ENCODE measurements at regions not wholly inside any gene's neighbourhood (a gene's known extent, or its start where the extent isn't known, plus 50 kb on each side); places are given as distances from the start of the nearest gene placed in this dataset.

DNA sequence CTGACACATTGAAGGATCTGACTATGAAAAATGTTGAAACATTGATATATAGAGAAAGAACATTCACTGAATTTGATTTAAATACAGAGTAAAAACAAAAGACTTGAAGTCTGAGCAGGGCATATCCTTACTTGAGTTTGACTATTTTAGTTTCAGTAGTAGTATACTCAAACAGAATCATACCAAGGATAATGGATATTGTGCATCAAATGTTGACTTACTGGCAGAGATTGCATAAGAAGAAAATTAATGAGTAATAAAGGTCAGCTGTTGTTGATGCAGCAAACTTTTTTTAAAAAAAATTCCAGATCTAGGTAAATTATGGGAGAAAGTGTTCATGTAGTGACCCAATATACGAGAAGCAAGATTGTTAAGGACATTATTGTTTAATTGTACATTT is 94.5 kb upstream of the APOOL start:
- CTCF ChIA-PET: no interaction called here
- H3K27ac Mint-ChIP-seq: no peak overlapping the region
- Histone ChIP-seq H4K20me1 (ENCODE audit: control insufficient read depth, insufficient read depth, low read length, poor library complexity, severe bottlenecking) (no peaks in the 10 kb centered on the region), H2AFZ (ENCODE audit: insufficient read depth, low read depth, low read length, poor library complexity, severe bottlenecking) (no peak overlapping the region), H3K36me3 (replicated peaks in 1 of 2; ENCODE audit: control extremely low read depth in 1 of 2, control insufficient read depth in 1 of 2, extremely low read depth in 1 of 2, insufficient read depth in 2 of 2, low read length in 1 of 2) (no peaks in the 10 kb centered on the region), H3K9me3 (ENCODE audit: control extremely low read depth in 1 of 3, control insufficient read depth in 2 of 3, insufficient read depth in 1 of 3, low read length in 2 of 3) (no peaks in the 10 kb centered on the region), H3K79me2 (ENCODE audit: control insufficient read depth, insufficient read depth, low read length) (no peaks in the 10 kb centered on the region), H3K4me1 (ENCODE audit: control insufficient read depth in 2 of 2, insufficient read depth in 2 of 2, low read length in 2 of 2) (no peaks in the 10 kb centered on the region), H3K4me2 (replicated peaks; ENCODE audit: low read depth, low read length, poor library complexity, severe bottlenecking) (no peak overlapping the region), H3K27ac (ENCODE audit: low read length in 2 of 2) (no peak overlapping the region), H3K27me3 (replicated peaks in 1 of 4; ENCODE audit: control extremely low read depth in 1 of 4, control insufficient read depth in 3 of 4, insufficient read depth in 4 of 4, low read length in 3 of 4) (no peaks in the 10 kb centered on the region), H3K9ac (ENCODE audit: low read length) (no peak overlapping the region), H3K4me3 (ENCODE audit: control extremely low read depth in 1 of 5, extremely low read depth in 1 of 5, insufficient read depth in 1 of 5, low read depth in 2 of 5, low read length in 4 of 5) (no peak overlapping the region)
- DNase-seq (no peak), ATAC-seq (ENCODE audit: low read depth) (no peak)
- intact Hi-C loops (cut with micrococcal nuclease): no loop called here
- H3K27me3 Mint-ChIP-seq: no peaks in the 10 kb centered on the region
- H3K4me1 Mint-ChIP-seq: no peaks in the 10 kb centered on the region
- no peak overlapping the region for H3K4me3 Mint-ChIP-seq
- no CpG with 5 or more reads among the region's 1 CpG for WGBS (ENCODE audit: insufficient coverage)
- POLR2A ChIA-PET: no interaction called here
- no peaks in the 10 kb centered on the region for H3K9me3 Mint-ChIP-seq (ENCODE audit: insufficient read depth)
- no peak for TF ChIP-seq EZH2 (IDR thresholded peaks at IDR 0.05; ENCODE audit: borderline replicate concordance, insufficient read depth, low read depth, low read length, poor library complexity, severe bottlenecking)
- TF ChIP-seq, protein P1, sequence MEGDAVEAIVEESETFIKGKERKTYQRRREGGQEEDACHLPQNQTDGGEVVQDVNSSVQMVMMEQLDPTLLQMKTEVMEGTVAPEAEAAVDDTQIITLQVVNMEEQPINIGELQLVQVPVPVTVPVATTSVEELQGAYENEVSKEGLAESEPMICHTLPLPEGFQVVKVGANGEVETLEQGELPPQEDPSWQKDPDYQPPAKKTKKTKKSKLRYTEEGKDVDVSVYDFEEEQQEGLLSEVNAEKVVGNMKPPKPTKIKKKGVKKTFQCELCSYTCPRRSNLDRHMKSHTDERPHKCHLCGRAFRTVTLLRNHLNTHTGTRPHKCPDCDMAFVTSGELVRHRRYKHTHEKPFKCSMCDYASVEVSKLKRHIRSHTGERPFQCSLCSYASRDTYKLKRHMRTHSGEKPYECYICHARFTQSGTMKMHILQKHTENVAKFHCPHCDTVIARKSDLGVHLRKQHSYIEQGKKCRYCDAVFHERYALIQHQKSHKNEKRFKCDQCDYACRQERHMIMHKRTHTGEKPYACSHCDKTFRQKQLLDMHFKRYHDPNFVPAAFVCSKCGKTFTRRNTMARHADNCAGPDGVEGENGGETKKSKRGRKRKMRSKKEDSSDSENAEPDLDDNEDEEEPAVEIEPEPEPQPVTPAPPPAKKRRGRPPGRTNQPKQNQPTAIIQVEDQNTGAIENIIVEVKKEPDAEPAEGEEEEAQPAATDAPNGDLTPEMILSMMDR (IDR thresholded peaks at IDR 0.05): no peak

DNA sequence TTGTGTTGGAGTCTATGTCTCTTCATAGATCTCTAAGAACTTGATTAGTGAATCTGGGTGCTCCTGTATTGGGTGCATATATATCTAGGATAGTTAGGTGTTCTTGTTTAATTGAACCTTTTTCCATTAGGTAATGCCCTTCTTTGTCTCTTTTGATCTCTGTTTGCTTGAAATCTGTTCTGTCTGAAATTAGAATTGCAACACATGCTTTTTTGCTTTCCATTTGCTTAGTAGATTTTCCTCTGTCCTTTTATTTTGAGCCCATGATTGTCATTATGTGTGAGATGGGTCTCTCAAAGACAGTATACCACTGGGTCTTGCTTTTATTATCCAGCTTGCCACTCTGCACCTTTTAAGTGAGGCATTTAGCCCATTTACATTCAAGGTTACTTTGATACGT is 79.1 kb upstream of the APOOL start:
- CTCF ChIA-PET: no interaction called here
- TF ChIP-seq EZH2 (IDR thresholded peaks at IDR 0.05; ENCODE audit: borderline replicate concordance, insufficient read depth, low read depth, low read length, poor library complexity, severe bottlenecking): no peak
- TF ChIP-seq, protein P1 (IDR thresholded peaks at IDR 0.05): no peak
- Histone ChIP-seq H3K9ac (ENCODE audit: low read length) (no peak overlapping the region), H3K79me2 (ENCODE audit: control insufficient read depth, insufficient read depth, low read length) (no peaks in the 10 kb centered on the region), H2AFZ (ENCODE audit: insufficient read depth, low read depth, low read length, poor library complexity, severe bottlenecking) (no peak overlapping the region), H3K4me2 (replicated peaks; ENCODE audit: low read depth, low read length, poor library complexity, severe bottlenecking) (no peak overlapping the region), H3K27me3 (replicated peaks in 1 of 4; ENCODE audit: control extremely low read depth in 1 of 4, control insufficient read depth in 3 of 4, insufficient read depth in 4 of 4, low read length in 3 of 4) (no peaks in the 10 kb centered on the region), H3K36me3 (replicated peaks in 1 of 2; ENCODE audit: control extremely low read depth in 1 of 2, control insufficient read depth in 1 of 2, extremely low read depth in 1 of 2, insufficient read depth in 2 of 2, low read length in 1 of 2) (no peaks in the 10 kb centered on the region), H4K20me1 (ENCODE audit: control insufficient read depth, insufficient read depth, low read length, poor library complexity, severe bottlenecking) (no peaks in the 10 kb centered on the region), H3K9me3 (ENCODE audit: control extremely low read depth in 1 of 3, control insufficient read depth in 2 of 3, insufficient read depth in 1 of 3, low read length in 2 of 3) (no peaks in the 10 kb centered on the region), H3K27ac (ENCODE audit: low read length in 2 of 2) (no peak overlapping the region), H3K4me3 (ENCODE audit: control extremely low read depth in 1 of 5, extremely low read depth in 1 of 5, insufficient read depth in 1 of 5, low read depth in 2 of 5, low read length in 4 of 5) (no peak overlapping the region), H3K4me1 (ENCODE audit: control insufficient read depth in 2 of 2, insufficient read depth in 2 of 2, low read length in 2 of 2) (no peaks in the 10 kb centered on the region)
- Mint-ChIP-seq H3K4me1 (no peaks in the 10 kb centered on the region), H3K27me3 (no peaks in the 10 kb centered on the region), H3K4me3 (no peak overlapping the region), H3K9me3 (ENCODE audit: insufficient read depth) (no peaks in the 10 kb centered on the region), H3K27ac (no peak overlapping the region)
- ATAC-seq (ENCODE audit: low read depth) (no peak), DNase-seq (no peak)
- POLR2A ChIA-PET: no interaction called here
- WGBS (ENCODE audit: insufficient coverage): 80% methylated on average over 1 of the region's 1 CpG
- intact Hi-C loops (cut with micrococcal nuclease): no loop called here

All from B cell (primary cell).